GM23248 (cell line): ENCODE measurements at regions not wholly inside any gene's neighbourhood (a gene's known extent, or its start where the extent isn't known, plus 50 kb on each side); places are given as distances from the start of the nearest gene placed in this dataset.

Experiments
- EZH2 ChIP-seq: fragments of 200-600 bp; sonication (generic); IDR thresholded peaks from 2 replicates; pipeline ENCODE4 v1.6.1; 2018; ENCODE audit warnings: antibody characterized with exemption, mild to moderate bottlenecking; ENCODE audit not compliant: insufficient read depth, poor library complexity, severe bottlenecking
- EZH2phosphoT487 ChIP-seq: fragments of 200-600 bp; sonication (generic); IDR thresholded peaks from 2 replicates; pipeline ENCODE4 v1.6.1; 2018; ENCODE audit warnings: antibody characterized with exemption, moderate library complexity, mild to moderate bottlenecking, low read depth; ENCODE audit not compliant: insufficient read depth

GRCh38 chr1:11357276-11357675, 84.3 kb downstream of the UBIAD1 start:
- no peak for TF ChIP-seq EZH2phosphoT487
- TF ChIP-seq EZH2, result no peak
